ENCODE measurements at regions not wholly inside any gene's neighbourhood (a gene's known extent, or its start where the extent isn't known, plus 50 kb on each side); places are given as distances from the start of the nearest gene placed in this dataset.
"Not testable (repeated sequence)": the region's sequence is repeated elsewhere in the genome, so short reads cannot be mapped to it uniquely, and the experiment has no call there.

GRCh38 chr4:183374950-183375555 is 52.8 kb upstream of the CLDN24 start:
- peaks cover 0 to 4% of the 10 kb centered on the region in 2 donors for H3K27me3 ChIP-seq
- intact Hi-C loops (cut with DNase I; ENCODE audit: low total_unique reads) = no loop called here
- H3K36me3 ChIP-seq = no peaks in the 10 kb centered on the region
- H3K4me3 ChIP-seq = no peak overlapping the region
- TF ChIP-seq CTCF (IDR thresholded peaks at IDR 0.05) = no peak
- no peak overlapping the region for H3K27ac ChIP-seq
- peaks cover 0 to 7% (median 0%) of the 10 kb centered on the region in 3 donors for H3K9me3 ChIP-seq
- no peaks in the 10 kb centered on the region for H3K4me1 ChIP-seq
- no peak for DNase-seq

DNA sequence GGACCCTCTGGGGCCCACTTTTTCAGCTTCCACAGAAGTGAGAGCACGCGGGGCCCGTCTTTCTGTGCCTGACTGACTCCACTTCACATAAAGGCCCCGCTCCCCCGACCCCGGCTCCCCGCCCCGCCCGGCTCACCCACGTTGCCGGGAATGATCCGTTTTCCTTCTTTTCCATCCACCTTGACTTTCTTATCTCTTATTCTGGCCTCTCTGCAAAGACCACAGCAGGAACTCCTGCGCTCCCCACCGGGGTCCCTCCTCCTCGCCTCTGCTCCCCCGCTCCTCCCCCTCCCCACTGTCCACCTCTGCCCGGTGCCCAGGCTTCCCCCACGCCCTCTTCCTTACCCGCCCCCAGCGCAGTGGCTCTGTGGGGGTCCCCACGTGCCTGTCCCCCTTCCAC is 54.2 kb upstream of the CLDN24 start:
- intact Hi-C loops (cut with DNase I; ENCODE audit: low total_unique reads) = no loop called here
- Histone ChIP-seq H3K27ac (no peak overlapping the region), H3K4me1 (no peaks in the 10 kb centered on the region), H3K36me3 (no peaks in the 10 kb centered on the region), H3K9me3 (peaks cover 0 to 7% (median 0%) of the 10 kb centered on the region in 3 donors), H3K27me3 (peaks cover 0 to 4% of the 10 kb centered on the region in 2 donors), H3K4me3 (no peak overlapping the region)
- TF ChIP-seq CTCF (IDR thresholded peaks at IDR 0.05) = no peak
- DNase-seq = no peak

GRCh38 chr4:183377491-183377890 is 55.3 kb upstream of the CLDN24 start:
- H3K4me1 ChIP-seq = no peaks in the 10 kb centered on the region
- peaks cover 0 to 4% of the 10 kb centered on the region in 2 donors for H3K27me3 ChIP-seq
- TF ChIP-seq CTCF (IDR thresholded peaks at IDR 0.05) = no peak
- no peak overlapping the region for H3K27ac ChIP-seq
- peaks cover 0 to 7% (median 0%) of the 10 kb centered on the region in 3 donors for H3K9me3 ChIP-seq
- H3K4me3 ChIP-seq = no peak overlapping the region
- intact Hi-C loops (cut with DNase I; ENCODE audit: low total_unique reads) = no loop called here
- no peak for DNase-seq
- no peaks in the 10 kb centered on the region for H3K36me3 ChIP-seq

GRCh38 chr4:183378347-183378746 is 56.1 kb upstream of the CLDN24 start:
- H3K4me1 ChIP-seq; H3K27ac ChIP-seq; H3K9me3 ChIP-seq; DNase-seq; H3K36me3 ChIP-seq; H3K4me3 ChIP-seq; H3K27me3 ChIP-seq; intact Hi-C loops (cut with DNase I; ENCODE audit: low total_unique reads): not testable (repeated sequence)

DNA sequence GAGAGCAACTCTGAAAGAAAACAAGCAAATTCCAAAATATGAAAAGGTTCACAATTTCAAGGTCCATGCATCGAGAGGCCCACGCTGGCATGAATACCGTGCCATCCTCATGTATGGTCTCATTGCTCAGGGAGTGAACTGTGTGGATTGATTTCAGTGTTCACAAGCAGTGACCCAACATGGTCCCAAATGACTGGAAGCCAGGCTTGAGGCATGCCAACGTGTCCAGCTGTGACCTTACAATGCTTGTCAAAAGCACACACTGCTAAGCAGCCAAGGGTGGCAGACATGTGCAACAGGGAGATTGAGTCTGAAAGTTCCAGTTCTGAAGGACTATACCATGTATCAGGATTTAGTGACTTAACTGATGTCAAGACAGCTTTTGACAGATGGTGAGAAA is 58.7 kb upstream of the CLDN24 start:
- Histone ChIP-seq H3K27ac (no peak overlapping the region), H3K36me3 (no peaks in the 10 kb centered on the region), H3K27me3 (peaks cover 0 to 4% of the 10 kb centered on the region in 2 donors), H3K4me3 (no peak overlapping the region), H3K9me3 (peaks cover 0 to 13% (median 0%) of the 10 kb centered on the region in 3 donors), H3K4me1 (no peaks in the 10 kb centered on the region)
- DNase-seq = no peak
- intact Hi-C loops (cut with DNase I; ENCODE audit: low total_unique reads) = no loop called here
- TF ChIP-seq CTCF (IDR thresholded peaks at IDR 0.05) = no peak

- DNase-seq = no peak
- Histone ChIP-seq H3K36me3 (no peaks in the 10 kb centered on the region), H3K4me3 (no peak overlapping the region), H3K27ac (no peak overlapping the region), H3K27me3 (peaks cover 0 to 5% of the 10 kb centered on the region in 2 donors), H3K9me3 (peaks cover 0 to 12% (median 0%) of the 10 kb centered on the region in 3 donors), H3K4me1 (no peaks in the 10 kb centered on the region)
- TF ChIP-seq CTCF (IDR thresholded peaks at IDR 0.05) = no peak
- intact Hi-C loops (cut with DNase I; ENCODE audit: low total_unique reads) = no loop called here
Measured at GRCh38 chr4:183383606-183384005, 60.8 kb upstream of the CDKN2AIP start.
